ENCODE measurements at regions not wholly inside any gene's neighbourhood (a gene's known extent, or its start where the extent isn't known, plus 50 kb on each side); places are given as distances from the start of the nearest gene placed in this dataset.

- no peak overlapping the region for H3K27ac ChIP-seq (ENCODE audit: low read depth, low read length, poor library complexity, severe bottlenecking)
Observed at GRCh38 chr5:66358741-66359140, 214.6 kb downstream of the SREK1 start.

GRCh38 chr5:66361070-66361469 lies 217.0 kb downstream of the SREK1 start:
- no peak for TF ChIP-seq EZH2 (IDR thresholded peaks at IDR 0.05; ENCODE audit: borderline replicate concordance, low read depth, low read length, poor library complexity, severe bottlenecking)
- TF ChIP-seq CTCF (conservative IDR thresholded peaks at IDR 0.05; ENCODE audit: low read depth, low read length), result no peak
- no peaks in the 10 kb centered on the region for H3K27me3 ChIP-seq (replicated peaks; ENCODE audit: insufficient read depth, low read depth, low read length, poor library complexity)
- intact Hi-C loops (cut with micrococcal nuclease; ENCODE audit: unreplicated experiment), result no loop called here
- H3K27ac ChIP-seq (ENCODE audit: low read depth, low read length, poor library complexity, severe bottlenecking), result no peak overlapping the region
- DNase-seq (ENCODE audit: low spot score), result peak; percentile 2
- no peaks in the 10 kb centered on the region for H3K36me3 ChIP-seq (ENCODE audit: insufficient read depth, low read length, poor library complexity, severe bottlenecking)
- H3K4me1 ChIP-seq (ENCODE audit: insufficient read depth, low read length, poor library complexity, severe bottlenecking), result no peaks in the 10 kb centered on the region
- H3K4me3 ChIP-seq (ENCODE audit: low read depth, low read length, poor library complexity, severe bottlenecking), result no peak overlapping the region
- CTCF ChIA-PET, result no interaction called here
- no peaks in the 10 kb centered on the region for H3K9me3 ChIP-seq (ENCODE audit: low read depth, low read length, poor library complexity, severe bottlenecking)
- BruUV-seq (replicated peaks), result no TSS peak
- POLR2A ChIA-PET (ENCODE audit: low non-redundant PET), result no interaction called here

More at GRCh38 chr5:66358741-66359140, 214.6 kb downstream of the SREK1 start:
- Histone ChIP-seq H3K4me3 (ENCODE audit: low read depth, low read length, poor library complexity, severe bottlenecking) (no peak overlapping the region), H3K36me3 (ENCODE audit: insufficient read depth, low read length, poor library complexity, severe bottlenecking) (no peaks in the 10 kb centered on the region), H3K27me3 (replicated peaks; ENCODE audit: insufficient read depth, low read depth, low read length, poor library complexity) (no peaks in the 10 kb centered on the region), H3K4me1 (ENCODE audit: insufficient read depth, low read length, poor library complexity, severe bottlenecking) (no peaks in the 10 kb centered on the region), H3K9me3 (ENCODE audit: low read depth, low read length, poor library complexity, severe bottlenecking) (no peaks in the 10 kb centered on the region)
- TF ChIP-seq CTCF (conservative IDR thresholded peaks at IDR 0.05; ENCODE audit: low read depth, low read length), result no peak
- no peak for TF ChIP-seq EZH2 (IDR thresholded peaks at IDR 0.05; ENCODE audit: borderline replicate concordance, low read depth, low read length, poor library complexity, severe bottlenecking)
- CTCF ChIA-PET, result no interaction called here
- no peak for DNase-seq (ENCODE audit: low spot score)
- intact Hi-C loops (cut with micrococcal nuclease; ENCODE audit: unreplicated experiment), result no loop called here
- BruUV-seq (replicated peaks), result no TSS peak
- POLR2A ChIA-PET (ENCODE audit: low non-redundant PET), result no interaction called here

- POLR2A ChIA-PET (ENCODE audit: low non-redundant PET), result no interaction called here
- CTCF ChIA-PET, result no interaction called here
- H3K4me3 ChIP-seq (ENCODE audit: low read depth, low read length, poor library complexity, severe bottlenecking), result no peak overlapping the region
- intact Hi-C loops (cut with micrococcal nuclease; ENCODE audit: unreplicated experiment), result no loop called here
- H3K9me3 ChIP-seq (ENCODE audit: low read depth, low read length, poor library complexity, severe bottlenecking), result no peaks in the 10 kb centered on the region
- H3K27me3 ChIP-seq (replicated peaks; ENCODE audit: insufficient read depth, low read depth, low read length, poor library complexity), result no peaks in the 10 kb centered on the region
- no peak for TF ChIP-seq EZH2 (IDR thresholded peaks at IDR 0.05; ENCODE audit: borderline replicate concordance, low read depth, low read length, poor library complexity, severe bottlenecking)
- no peak for TF ChIP-seq CTCF (conservative IDR thresholded peaks at IDR 0.05; ENCODE audit: low read depth, low read length)
- DNase-seq (ENCODE audit: low spot score), result no peak
- H3K36me3 ChIP-seq (ENCODE audit: insufficient read depth, low read length, poor library complexity, severe bottlenecking), result no peaks in the 10 kb centered on the region
- no peaks in the 10 kb centered on the region for H3K4me1 ChIP-seq (ENCODE audit: insufficient read depth, low read length, poor library complexity, severe bottlenecking)
- BruUV-seq (replicated peaks), result no TSS peak
- H3K27ac ChIP-seq (ENCODE audit: low read depth, low read length, poor library complexity, severe bottlenecking), result no peak overlapping the region
Observed at GRCh38 chr5:66362046-66362445, 217.9 kb downstream of the SREK1 start.
